ENCODE measurements at regions not wholly inside any gene's neighbourhood (a gene's known extent, or its start where the extent isn't known, plus 50 kb on each side); places are given as distances from the start of the nearest gene placed in this dataset.

- Histone ChIP-seq H2AFZ (ENCODE audit: low read length) (peak overlapping the region; percentile 27; the same call in 1 of the 2 replicates), H2BK120ac (replicated peaks; ENCODE audit: low read depth, low read length) (no peak overlapping the region), H3K79me2 (ENCODE audit: control insufficient read depth in 1 of 2, insufficient read depth in 2 of 2, low read length in 2 of 2) (no peaks in the 10 kb centered on the region), H2BK5ac (ENCODE audit: low read depth, low read length) (no peak overlapping the region), H3K36me3 (ENCODE audit: control insufficient read depth in 2 of 4, insufficient read depth in 4 of 4, low read length in 3 of 4) (no peaks in the 10 kb centered on the region), H4K8ac (ENCODE audit: extremely low read depth, insufficient read depth, low read length) (peak overlapping the region; percentile 32; the same call in 1 of the 2 replicates), H3K9ac (replicated peaks in 1 of 4; ENCODE audit: extremely low read depth in 1 of 4, low read depth in 3 of 4, low read length in 3 of 4) (no peak overlapping the region), H3K27me3 (replicated peaks in 1 of 4; ENCODE audit: control insufficient read depth in 3 of 4, extremely low read depth in 1 of 4, insufficient read depth in 3 of 4, low read length in 3 of 4) (peaks cover 44 to 77% (median 74%) of the 10 kb centered on the region in 4 experiments), H2BK20ac (ENCODE audit: low read length) (no peak overlapping the region), H3K9me3 (ENCODE audit: insufficient read depth in 2 of 2, low read depth in 1 of 2, low read length in 1 of 2) (no peaks in the 10 kb centered on the region), H4K5ac (ENCODE audit: insufficient read length, low read depth, low read length) (no peak overlapping the region), H2BK15ac (ENCODE audit: low read length) (no peak overlapping the region), H3K79me1 (ENCODE audit: low read depth, low read length) (no peaks in the 10 kb centered on the region), H4K91ac (replicated peaks; ENCODE audit: insufficient read length, low read length) (no peak overlapping the region), H3K23ac (ENCODE audit: insufficient read length) (no peak overlapping the region), H2BK12ac (ENCODE audit: low read depth, low read length) (0 out of 2 replicates have a peak overlapping the region, but pooled peaks have one; percentile 9), H3K14ac (ENCODE audit: insufficient read length) (no peak overlapping the region), H3K4me3 (ENCODE audit: extremely low read depth in 1 of 4, insufficient read depth in 2 of 4, low read depth in 3 of 4, low read length in 4 of 4) (peak overlapping the region; percentile 20 to 63 (median 47)), H3K4ac (replicated peaks; ENCODE audit: insufficient read length, low read depth, low read length) (no peak overlapping the region), H3K56ac (replicated peaks; ENCODE audit: insufficient read length, low read depth, low read length) (no peak overlapping the region), H3K18ac (ENCODE audit: extremely low read depth, low read length) (no peak overlapping the region; the same call in none of the 2 replicates), H4K20me1 (replicated peaks in 1 of 2; ENCODE audit: control insufficient read depth in 1 of 2, insufficient read depth in 2 of 2, low read length in 2 of 2) (no peaks in the 10 kb centered on the region), H2AK5ac (ENCODE audit: low read depth, low read length) (no peak overlapping the region), H3K23me2 (ENCODE audit: low read depth, low read length) (peaks cover 12% of the 10 kb centered on the region; the same call in 1 of the 2 replicates), H3K4me2 (ENCODE audit: insufficient read depth in 1 of 2, low read depth in 2 of 2, low read length in 2 of 2) (peak overlapping the region; percentile 62 to 86), H3K27ac (ENCODE audit: low read depth, low read length) (no peak overlapping the region), H3K4me1 (replicated peaks in 1 of 4; ENCODE audit: control insufficient read depth in 3 of 4, insufficient read depth in 4 of 4, low read length in 3 of 4) (peaks cover 0 to 19% (median 5%) of the 10 kb centered on the region in 4 experiments; a peak in 3 of 7 replicates)
- no peak for FAIRE-seq
- WGBS, 2 experiments (ENCODE audit: extremely low coverage in 1 of 2, insufficient coverage in 1 of 2, insufficient read length in 1 of 2, insufficient replicate concordance in 2 of 2, low coverage in 1 of 2, low lambda C conversion rate in 2 of 2, missing lambda C conversion rate in 1 of 2), result 2% methylated on average over 16 of the region's 25 CpGs; no CpG with 5 or more reads in 1 of the 2 experiments
- CTCF ChIA-PET (ENCODE audit: partially characterized antibody), result interaction anchor here (0.7 to 13.2 kb wide), 53 partner anchors 11 to 351 kb away, joined by 3 to 172 read pairs (median 4); partner anchors contain the start of gene FOXD2
- DNase-seq (ENCODE audit: low read depth in 1 of 2, low spot score in 2 of 2), result no peak
- no peak for TF ChIP-seq RFX5 (IDR thresholded peaks at IDR 0.05; ENCODE audit: borderline replicate concordance, low read depth, low read length)
- no peak for TF ChIP-seq ATF2 (IDR thresholded peaks at IDR 0.05; ENCODE audit: low read length)
- TF ChIP-seq TAF1 (IDR thresholded peaks at IDR 0.05; ENCODE audit: low read depth, low read length), result 0 out of 2 replicates have a peak, but pooled peaks have one; percentile 30
- 0 out of 2 replicates have a peak, but pooled peaks have one; percentile 13 for TF ChIP-seq E2F6 (IDR thresholded peaks at IDR 0.05)
- TF ChIP-seq TBP (IDR thresholded peaks at IDR 0.05; ENCODE audit: low read depth, low read length), result peak; percentile 41; the same call in 1 of the 2 replicates
- no peak for TF ChIP-seq SIN3A (conservative IDR thresholded peaks at IDR 0.05 in 1 of 2, IDR thresholded peaks at IDR 0.05 in 1 of 2; ENCODE audit: low read depth in 1 of 2, low read length in 2 of 2)
- peak; percentile 9 for TF ChIP-seq RNF2 (IDR thresholded peaks at IDR 0.05; ENCODE audit: borderline replicate concordance, low read depth, low read length, missing control alignments, poor library complexity, severe bottlenecking)
- peak; percentile 68 for TF ChIP-seq SUZ12 (IDR thresholded peaks at IDR 0.05; ENCODE audit: low read length)
- TF ChIP-seq EZH2 (IDR thresholded peaks at IDR 0.05; ENCODE audit: low read depth, low read length, severe bottlenecking), result peak; percentile 67
- TF ChIP-seq, protein P1, sequence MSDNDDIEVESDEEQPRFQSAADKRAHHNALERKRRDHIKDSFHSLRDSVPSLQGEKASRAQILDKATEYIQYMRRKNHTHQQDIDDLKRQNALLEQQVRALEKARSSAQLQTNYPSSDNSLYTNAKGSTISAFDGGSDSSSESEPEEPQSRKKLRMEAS (IDR thresholded peaks at IDR 0.05), result 0 out of 2 replicates have a peak, but pooled peaks have one; percentile 2
- POLR2A ChIA-PET (ENCODE audit: partially characterized antibody), result no interaction called here
These were observed 272.0 kb downstream of the FOXD2 start for GRCh38 chr1:47709872-47710231.

Data from H1 (cell line).